ENCODE measurements at regions not wholly inside any gene's neighbourhood (a gene's known extent, or its start where the extent isn't known, plus 50 kb on each side); places are given as distances from the start of the nearest gene placed in this dataset.

DNA sequence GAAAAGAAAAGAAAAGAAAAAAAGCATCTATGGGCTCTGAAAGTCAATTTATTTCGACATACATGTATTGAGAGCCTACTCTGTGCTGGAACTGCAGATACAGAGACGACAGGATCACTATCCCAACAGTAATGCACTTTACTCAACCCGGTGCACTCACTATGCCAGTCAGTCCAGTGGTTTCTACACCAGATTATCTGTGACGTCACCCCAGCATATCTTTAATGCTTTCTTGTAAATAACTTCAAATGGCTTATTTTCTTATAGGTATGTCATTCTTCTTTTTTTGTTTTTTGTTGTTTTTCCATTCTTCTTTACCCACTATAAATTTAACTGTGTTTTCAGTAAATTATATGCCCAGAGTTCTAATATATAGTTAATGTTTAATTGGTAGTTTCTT is 800.0 kb upstream of the FANCL start:
- intact Hi-C loops (cut with DNase I) = no loop called here
- DNase-seq (ENCODE audit: low spot score) (no peak), ATAC-seq (no peak)

DNA sequence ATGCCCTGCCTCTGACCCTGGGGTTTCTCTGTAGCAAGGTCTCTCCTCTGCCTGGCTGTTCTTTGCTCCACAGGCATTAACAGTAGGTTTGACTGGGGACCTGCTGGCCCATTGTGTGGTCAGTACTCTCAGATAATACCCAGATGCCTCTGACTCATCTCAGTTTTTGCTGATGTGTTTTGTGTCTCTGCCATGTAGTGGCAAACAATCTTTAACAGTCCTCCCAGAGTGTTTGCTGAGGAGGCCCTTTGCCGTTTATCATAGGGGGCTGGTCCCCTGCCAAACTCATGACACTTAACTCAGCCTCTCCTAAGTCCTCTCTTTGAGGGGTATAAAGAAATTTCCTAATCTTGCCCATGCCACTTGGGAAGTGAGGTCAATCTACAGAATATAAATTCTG is 793.7 kb upstream of the FANCL start:
- no peak for DNase-seq (ENCODE audit: low spot score)
- no peak for ATAC-seq
- intact Hi-C loops (cut with DNase I) = no loop called here

DNA sequence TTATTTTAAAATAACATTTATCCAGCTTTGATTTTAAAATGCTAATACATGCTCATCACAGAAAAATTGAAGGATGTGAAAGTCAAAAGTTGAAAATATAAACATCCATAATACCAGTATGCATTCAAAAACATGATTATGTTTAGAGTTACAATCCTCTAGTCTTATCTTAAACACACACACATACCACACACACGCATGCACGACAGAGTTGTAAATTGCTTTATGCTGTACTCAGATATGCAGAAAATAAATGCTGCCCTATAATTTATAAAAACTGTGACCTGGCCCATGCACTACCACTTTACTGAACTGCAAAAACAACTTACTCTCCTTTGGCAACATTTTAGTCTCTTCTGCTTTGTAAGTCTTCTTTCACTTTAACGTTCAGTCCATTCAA is 793.0 kb upstream of the FANCL start:
- ATAC-seq (no peak), DNase-seq (ENCODE audit: low spot score) (no peak)
- intact Hi-C loops (cut with DNase I) = no loop called here

DNA sequence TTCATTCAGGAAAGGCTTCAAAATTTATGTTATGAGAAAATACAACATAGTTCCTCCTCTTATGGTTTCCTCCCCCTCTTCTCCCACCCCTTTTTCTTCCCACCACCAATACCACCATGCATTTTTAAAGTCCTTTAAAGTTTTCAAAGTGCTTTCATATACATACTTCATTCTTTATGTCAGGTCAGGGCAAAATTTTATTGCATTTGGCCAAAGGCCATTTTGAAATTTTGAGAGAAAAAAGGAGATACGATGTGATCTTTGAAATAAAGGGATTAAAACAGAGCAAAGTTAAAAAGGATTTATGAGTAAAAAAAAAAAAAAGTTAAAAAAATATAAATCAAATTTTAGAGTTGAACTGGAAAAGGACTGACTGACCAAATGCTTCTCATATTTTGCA is 792.5 kb upstream of the FANCL start:
- intact Hi-C loops (cut with DNase I) = no loop called here
- ATAC-seq = no peak

GRCh38 chr2:59032499-59032898 is 791.4 kb upstream of the FANCL start:
- intact Hi-C loops (cut with DNase I) = no loop called here

More for the DNA sequence above, 792.5 kb upstream of the FANCL start:
- no peak for DNase-seq (ENCODE audit: low spot score)

DNA sequence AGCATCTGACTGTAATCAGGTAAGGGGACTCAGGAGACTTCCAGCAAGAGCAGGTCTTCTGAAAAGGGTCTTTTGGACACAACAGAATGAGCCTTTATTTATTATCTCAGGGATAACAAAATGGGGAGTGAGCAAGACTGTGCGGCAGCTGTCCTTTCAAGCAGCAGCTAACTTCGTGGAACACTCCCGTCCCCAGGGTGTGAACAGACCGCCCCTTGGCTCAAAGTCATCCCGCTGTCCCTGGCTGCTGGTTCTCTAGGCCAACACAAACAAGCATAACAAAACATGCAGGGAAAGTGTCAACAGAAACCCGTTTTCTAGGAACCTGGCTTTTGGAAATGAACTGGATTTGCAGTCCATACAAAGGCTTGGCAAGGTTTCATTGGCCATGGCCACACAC is 787.9 kb upstream of the FANCL start:
- intact Hi-C loops (cut with DNase I) = no loop called here
- DNase-seq (ENCODE audit: low spot score) = no peak
- peak; percentile 90 for ATAC-seq

More at GRCh38 chr2:59032499-59032898, 791.4 kb upstream of the FANCL start:
- ATAC-seq (peak; percentile 60), DNase-seq (ENCODE audit: low spot score) (no peak)

GRCh38 chr2:59027320-59027719 is 786.2 kb upstream of the FANCL start:
- ATAC-seq = no peak
- intact Hi-C loops (cut with DNase I) = no loop called here
- no peak for DNase-seq (ENCODE audit: low spot score)

DNA sequence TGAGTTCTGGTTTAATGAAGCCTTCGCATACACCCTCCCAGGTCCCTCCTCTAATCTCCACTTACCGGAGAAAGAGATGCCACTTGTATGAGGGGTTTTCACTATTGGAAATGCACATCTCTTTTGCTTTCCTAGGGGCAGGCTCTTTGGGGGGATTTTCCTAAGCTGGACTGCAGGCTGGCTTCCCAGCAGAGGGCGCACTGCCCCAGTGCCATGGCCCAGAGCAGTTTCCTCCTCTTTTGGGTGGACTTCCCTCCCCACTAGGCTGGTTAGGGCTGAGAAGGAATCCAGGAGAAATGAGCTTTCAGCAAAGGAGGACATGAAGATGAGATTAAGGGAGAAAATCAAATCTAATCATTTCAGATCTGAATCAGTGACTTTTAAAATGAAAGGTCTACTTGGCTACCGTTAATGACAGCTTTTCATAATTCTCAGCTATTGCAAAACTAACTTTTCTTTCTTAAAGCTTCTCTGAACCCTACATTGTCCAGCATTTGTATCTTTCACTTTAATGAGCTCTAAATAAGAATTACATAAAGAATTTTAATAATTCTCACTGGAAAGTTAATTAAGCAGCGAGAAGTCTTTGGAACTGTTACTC is 784.1 kb upstream of the FANCL start:
- intact Hi-C loops (cut with DNase I) = no loop called here
- DNase-seq (ENCODE audit: low spot score) (no peak), ATAC-seq (peak; percentile 46)

GRCh38 chr2:59021786-59022185 is 780.7 kb upstream of the FANCL start:
- ATAC-seq (no peak), DNase-seq (ENCODE audit: low spot score) (no peak)
- intact Hi-C loops (cut with DNase I) = no loop called here

- ATAC-seq (peak; percentile 50), DNase-seq (ENCODE audit: low spot score) (no peak)
- intact Hi-C loops (cut with DNase I) = no loop called here
Observed at GRCh38 chr2:59019566-59020159, 778.5 kb upstream of the FANCL start.

DNA sequence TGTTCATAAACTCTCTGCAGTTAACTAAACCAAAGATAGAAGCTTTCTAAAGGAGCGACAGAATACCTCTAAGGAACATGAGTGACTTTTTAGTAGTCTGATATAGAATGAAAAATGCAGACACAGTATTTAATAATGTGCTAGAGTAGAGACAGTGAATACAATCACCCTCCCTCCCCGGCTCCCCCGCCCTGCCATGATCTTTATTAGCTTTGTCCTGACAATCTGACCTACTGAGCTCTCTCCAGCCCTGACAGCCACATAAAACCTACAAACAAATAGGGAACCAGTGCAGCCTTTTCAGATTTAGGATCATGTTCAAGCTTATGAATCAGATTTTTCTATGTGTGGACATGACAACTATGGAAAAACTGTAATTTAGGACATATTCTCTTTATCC is 777.6 kb upstream of the FANCL start:
- ATAC-seq = no peak
- no peak for DNase-seq (ENCODE audit: low spot score)
- intact Hi-C loops (cut with DNase I) = no loop called here

DNA sequence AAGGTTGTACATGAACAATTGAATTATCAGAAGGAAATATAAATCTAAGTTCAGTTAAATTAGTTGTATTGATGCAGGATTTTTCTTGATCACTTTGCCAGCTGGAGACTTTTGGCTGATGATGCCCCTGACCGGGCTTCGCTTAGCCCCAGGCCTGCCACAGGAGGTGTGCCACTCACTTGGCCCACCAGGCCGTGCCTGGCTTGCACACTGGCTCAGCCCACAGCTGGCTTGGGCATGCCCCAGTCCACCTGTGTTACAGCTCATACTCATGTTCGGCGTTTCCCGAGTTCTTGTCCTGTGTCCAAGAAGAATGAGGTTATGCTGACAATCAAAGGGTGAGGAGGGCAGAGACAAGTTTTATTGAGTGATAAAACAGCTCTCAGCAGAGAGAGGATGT is 773.9 kb upstream of the FANCL start:
- intact Hi-C loops (cut with DNase I) = no loop called here
- DNase-seq (ENCODE audit: low spot score) = no peak
- ATAC-seq = no peak

DNA sequence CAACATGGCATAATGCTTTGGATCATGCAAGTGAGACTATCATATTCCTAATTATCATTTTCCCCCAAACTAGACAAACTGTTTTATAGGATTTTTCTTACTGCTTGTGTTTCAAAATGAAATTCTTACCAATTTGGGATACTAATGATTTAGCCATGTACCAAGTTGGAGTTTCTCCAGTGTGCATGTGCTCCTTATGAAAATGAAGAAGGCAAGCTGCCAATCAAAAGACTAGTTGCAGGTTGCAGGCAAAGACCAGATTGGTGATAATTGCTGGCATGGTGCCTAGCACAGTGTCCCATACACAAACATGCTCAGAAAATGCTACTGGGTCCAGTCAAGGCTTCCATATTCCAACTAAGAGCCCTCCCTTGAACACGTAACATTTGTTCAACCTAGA is 771.8 kb upstream of the FANCL start:
- intact Hi-C loops (cut with DNase I) = no loop called here
- ATAC-seq = no peak
- no peak for DNase-seq (ENCODE audit: low spot score)

GRCh38 chr2:59012234-59012633 is 771.1 kb upstream of the FANCL start:
- no peak for DNase-seq (ENCODE audit: low spot score)
- intact Hi-C loops (cut with DNase I) = no loop called here
- ATAC-seq = no peak

DNA sequence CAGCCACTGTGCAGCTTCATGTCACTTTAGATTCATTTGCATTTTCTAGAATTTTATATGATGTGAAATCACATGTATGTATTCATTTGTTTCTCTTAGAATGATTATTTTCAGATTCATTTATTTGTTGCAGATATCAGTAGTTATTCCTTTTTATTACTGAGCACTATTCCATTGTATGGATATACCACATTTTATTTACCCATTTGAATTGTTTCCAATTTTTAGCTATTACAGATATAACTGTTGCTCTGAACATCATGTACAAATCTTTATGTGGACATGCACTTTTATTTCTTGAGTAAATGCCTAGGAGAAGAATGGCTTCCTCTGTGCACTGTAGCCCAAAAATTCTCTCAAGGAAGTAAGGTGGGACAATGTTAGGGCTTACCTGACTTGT is 767.8 kb upstream of the FANCL start:
- intact Hi-C loops (cut with DNase I) = no loop called here
- DNase-seq (ENCODE audit: low spot score) = no peak
- no peak for ATAC-seq

DNA sequence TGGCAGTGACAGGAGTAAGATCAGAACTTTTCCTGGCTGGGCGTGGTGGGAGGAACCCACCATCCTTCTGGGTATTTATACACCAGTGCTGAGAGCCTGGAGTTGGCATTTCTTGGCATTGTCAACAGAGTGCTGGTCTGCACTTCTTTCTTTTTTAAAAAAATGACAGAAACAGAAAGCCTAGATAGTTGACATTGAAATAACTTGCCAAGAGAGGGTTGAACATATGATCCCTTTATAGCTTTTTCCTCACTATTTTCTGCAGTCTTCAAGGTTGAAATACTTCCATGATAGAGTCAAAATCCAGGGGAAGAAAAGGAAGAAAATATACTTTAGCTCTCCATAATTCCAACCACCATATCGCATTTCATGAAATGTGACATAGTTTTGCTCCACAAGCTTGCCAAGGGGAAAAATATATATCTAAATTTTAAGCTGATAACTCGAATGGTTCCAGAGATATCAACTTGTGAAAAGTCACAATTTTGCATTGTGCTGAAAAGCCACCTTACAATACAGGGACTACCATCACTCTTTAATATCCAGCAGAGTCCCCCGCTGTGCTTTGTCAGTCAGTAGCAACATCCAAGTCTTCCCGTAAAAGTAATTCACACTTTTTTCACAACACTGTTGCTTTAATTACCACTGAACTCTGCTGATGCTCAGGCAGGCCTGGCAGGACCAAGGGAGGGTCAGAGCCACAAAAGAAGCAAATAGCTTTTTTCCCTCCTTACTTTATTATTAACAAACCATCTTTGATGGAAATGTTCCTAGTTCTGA is 764.9 kb upstream of the FANCL start:
- intact Hi-C loops (cut with DNase I) = no loop called here
- DNase-seq (ENCODE audit: low spot score) = no peak
- no peak for ATAC-seq

GRCh38 chr2:59004621-59005020 is 763.5 kb upstream of the FANCL start:
- ATAC-seq = no peak
- DNase-seq (ENCODE audit: low spot score) = no peak
- intact Hi-C loops (cut with DNase I) = no loop called here

GRCh38 chr2:59000796-59001195 is 759.7 kb upstream of the FANCL start:
- no peak for ATAC-seq
- intact Hi-C loops (cut with DNase I) = no loop called here
- DNase-seq (ENCODE audit: low spot score) = no peak

- no peak for ATAC-seq
- no peak for DNase-seq (ENCODE audit: low spot score)
- intact Hi-C loops (cut with DNase I) = no loop called here
Observed at GRCh38 chr2:58992062-58992706, 751.1 kb upstream of the FANCL start.

DNA sequence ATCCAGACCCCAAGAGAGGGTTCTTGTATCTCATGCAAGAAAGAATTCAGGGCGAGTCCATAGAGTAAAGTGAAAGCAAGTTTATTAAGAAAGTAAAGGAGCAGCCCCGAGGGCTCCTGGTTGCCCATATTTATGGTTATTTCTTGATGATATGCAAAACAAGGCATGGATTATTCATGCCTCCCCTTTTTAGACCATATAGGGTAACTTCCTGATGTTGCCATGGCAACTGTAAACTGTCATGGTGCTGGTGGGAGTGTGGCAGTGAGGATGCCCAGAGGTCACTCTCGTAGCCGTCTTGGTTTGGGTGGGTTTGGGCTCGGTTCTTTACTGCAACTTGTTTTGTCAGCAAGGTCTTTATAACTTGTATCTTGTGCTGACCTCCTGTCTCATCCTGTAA is 750.2 kb upstream of the FANCL start:
- no peak for DNase-seq (ENCODE audit: low spot score)
- intact Hi-C loops (cut with DNase I) = no loop called here

More for the DNA sequence above, 750.2 kb upstream of the FANCL start:
- no peak for ATAC-seq

All from sciatic nerve (tissue), 2 donors.